ENCODE measurements at regions not wholly inside any gene's neighbourhood (a gene's known extent, or its start where the extent isn't known, plus 50 kb on each side); places are given as distances from the start of the nearest gene placed in this dataset.

DNA sequence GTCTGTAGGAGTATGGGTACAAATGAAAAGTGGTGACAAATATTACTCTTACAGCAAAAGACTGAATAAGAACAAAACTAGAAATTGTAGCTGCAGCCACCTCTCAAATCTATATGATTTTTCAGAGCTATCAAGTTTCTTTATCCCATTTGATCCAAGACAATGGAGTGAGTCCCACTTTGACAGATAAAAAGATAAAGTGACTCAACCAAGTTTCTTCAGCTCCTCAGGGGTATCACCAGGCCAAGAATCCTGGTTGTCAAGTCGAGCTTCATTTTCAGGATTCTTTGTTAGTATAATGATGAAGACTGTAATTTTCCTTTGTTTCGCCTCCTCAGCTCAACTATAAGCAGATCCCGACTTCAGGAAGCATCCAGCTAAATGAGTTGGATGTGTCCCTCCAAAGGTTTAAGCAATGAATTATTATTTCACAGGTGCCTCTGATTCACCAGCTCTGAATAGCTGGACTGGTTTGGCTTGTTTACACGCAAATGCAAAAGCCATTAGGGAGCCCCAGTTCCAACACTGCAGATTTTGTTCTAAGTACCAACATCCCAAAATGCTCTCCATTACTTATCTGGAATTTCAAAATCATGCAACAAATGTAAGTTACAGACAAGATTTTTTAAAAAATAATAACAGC is 238.9 kb downstream of the MAFB start:
- no peak for DNase-seq (ENCODE audit: low spot score)

DNA sequence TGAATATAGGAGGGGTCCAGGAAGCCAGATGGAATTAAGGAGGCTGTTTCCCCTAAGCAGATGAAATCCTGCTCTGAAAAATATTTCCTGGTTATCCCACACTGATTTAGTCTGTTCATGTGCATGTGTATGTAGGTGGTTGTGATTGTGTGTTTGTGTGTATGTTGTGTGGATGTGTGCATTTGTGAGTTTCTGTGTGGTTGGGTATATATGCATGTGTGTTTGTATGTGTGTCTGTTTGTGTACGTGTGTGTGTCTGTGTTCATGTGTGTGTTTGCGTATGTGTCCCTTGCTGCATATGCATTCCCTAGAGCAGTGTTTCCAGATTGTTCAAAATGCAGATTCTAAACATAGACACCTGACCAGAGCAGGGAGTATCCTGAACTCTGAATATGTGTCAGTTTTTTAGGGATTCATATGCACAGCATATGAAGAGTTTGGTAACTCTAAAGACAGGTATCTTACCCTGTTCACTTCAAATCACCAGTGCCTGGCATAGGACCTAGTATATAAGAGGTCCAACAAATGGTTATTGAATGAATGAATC is 239.8 kb downstream of the MAFB start:
- no peak for DNase-seq (ENCODE audit: low spot score)

GRCh38 chr20:40446888-40447287 is 242.1 kb downstream of the MAFB start:
- no peak for DNase-seq (ENCODE audit: low spot score)

DNA sequence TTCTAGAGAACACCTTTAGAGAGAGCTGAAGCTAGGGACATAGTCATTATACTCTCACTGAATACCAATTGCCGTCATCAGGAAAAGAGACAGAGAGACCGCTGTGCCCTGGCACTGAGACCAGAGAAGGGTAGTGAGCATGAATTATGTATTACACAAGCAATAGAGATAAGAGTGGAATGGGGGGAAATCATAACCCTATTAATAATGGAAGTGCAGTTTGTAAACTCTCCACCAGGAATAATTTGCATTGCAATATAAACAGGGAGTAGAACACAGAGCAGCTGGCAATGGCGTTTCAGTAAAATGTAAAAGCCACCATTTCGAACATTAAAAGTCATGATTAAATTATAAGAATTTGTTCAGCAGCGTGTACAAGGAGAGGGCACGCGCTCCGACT is 244.5 kb downstream of the MAFB start:
- DNase-seq (ENCODE audit: low spot score), result no peak

GRCh38 chr20:40443753-40444152 is 245.3 kb downstream of the MAFB start:
- no peak for DNase-seq (ENCODE audit: low spot score)

GRCh38 chr20:40442181-40442963 is 246.7 kb downstream of the MAFB start:
- DNase-seq (ENCODE audit: low spot score), result no peak

DNA sequence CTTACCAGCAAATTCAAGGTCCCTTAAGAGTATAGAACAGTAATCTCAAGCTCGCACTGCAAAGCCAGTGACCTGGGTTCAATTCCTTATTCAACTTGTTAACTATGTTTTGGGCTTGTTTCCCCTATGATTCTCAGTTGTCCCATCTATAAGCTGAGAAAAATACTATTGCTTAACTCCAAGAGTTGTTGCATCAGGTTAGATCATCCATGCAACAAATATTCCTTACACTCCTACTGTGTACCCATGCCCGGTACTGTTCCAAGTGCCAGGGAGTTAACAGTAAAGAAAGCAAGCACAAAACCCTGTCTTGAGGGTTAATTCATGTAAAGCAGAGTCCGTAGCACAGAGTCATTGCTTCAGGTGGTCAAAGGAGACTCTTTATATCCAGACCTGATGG is 247.3 kb downstream of the MAFB start:
- DNase-seq (ENCODE audit: low spot score), result no peak

DNA sequence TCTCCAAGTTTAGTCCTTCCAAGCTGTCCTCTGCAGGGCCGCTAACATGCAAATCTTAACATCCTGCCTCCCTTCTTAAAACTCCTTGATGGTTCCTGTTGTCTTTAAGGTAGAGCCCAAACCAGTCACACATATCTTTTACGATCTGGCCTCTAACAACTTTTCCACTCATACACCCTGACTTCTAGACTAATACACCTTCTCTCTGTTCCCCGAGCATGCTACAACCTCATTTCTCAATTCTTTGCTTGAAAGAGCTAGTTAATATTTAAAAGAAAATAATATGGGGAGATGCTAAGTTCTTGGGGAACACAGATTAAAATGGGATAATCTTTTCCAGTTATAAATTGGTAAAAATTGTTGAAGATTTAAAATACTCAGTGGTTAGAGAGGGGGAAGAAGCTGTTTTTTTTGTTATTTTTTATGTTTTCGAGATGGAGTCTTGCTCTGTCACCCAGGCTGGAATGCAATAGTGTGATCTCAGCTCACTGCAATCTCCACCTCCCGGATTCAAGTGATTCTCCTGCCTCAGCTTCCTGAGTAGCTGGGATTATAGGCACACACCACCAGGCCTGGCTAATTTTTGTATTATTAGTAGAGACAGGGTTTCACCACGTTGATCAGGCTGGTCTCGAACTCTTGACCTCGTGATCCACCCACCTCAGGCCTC is 250.7 kb downstream of the MAFB start:
- no peak for DNase-seq (ENCODE audit: low spot score)

- no peak for DNase-seq (ENCODE audit: low spot score)
Observed at GRCh38 chr20:40436011-40436410, 253.0 kb downstream of the MAFB start.

DNA sequence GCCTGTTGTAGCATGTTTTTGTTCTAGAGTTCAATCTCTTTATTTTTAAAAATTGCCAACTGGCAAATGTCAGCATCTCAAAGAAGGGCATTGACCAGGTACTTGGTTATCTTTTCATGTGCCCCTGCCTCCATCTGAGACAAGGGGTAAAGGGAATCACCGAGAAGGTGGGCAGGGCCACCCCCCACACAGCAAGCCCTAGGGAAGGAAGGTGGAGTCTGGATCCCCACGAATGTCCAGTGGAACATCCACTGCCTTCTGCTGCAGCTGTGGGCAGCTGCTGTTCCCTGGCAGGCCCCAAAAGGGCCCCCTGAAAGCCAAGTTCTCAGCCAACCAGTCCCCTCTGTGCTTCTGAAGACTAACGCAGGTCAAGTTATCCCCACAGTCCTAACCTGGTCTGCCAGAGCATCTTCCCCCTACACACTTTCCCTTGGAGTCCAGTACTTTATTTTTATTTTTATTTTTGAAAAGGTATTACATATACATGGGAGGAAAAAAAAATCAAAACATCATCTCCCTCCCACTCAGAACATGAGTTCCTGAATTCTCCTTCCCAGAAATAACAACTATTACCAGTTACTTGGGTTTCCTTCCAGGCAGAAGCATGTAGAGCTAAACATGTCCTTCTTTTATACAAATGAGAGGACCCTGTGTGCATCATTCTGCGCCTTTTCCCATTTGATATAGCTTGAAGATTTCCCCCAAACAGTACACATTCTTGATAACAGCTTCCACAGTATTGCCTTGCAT is 253.7 kb downstream of the MAFB start:
- DNase-seq (ENCODE audit: low spot score), result no peak

GRCh38 chr20:40434122-40434521 is 254.9 kb downstream of the MAFB start:
- no peak for DNase-seq (ENCODE audit: low spot score)

GRCh38 chr20:40433341-40433861 is 255.6 kb downstream of the MAFB start:
- no peak for DNase-seq (ENCODE audit: low spot score)

GRCh38 chr20:40431611-40432010 is 257.4 kb downstream of the MAFB start:
- no peak for DNase-seq (ENCODE audit: low spot score)

DNA sequence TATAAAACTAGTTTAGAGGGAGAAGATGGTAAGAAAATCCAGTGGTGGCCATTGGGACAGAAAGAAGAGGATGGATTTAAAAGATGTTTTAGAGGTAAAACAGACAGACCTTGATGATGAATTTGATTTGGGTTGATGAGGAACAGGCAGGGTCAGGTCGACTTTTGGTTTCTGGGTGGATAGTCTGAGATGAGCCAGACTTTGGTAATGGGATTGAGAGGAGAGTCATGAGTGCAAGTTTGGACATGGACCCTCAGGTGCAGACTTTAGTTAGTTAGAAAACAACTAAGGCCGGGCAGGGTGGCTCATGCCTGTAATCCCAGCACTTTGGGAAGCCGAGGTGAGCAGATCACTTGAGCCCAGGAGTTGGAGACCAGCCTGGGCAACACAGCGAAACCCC is 257.9 kb downstream of the MAFB start:
- no peak for DNase-seq (ENCODE audit: low spot score)

DNA sequence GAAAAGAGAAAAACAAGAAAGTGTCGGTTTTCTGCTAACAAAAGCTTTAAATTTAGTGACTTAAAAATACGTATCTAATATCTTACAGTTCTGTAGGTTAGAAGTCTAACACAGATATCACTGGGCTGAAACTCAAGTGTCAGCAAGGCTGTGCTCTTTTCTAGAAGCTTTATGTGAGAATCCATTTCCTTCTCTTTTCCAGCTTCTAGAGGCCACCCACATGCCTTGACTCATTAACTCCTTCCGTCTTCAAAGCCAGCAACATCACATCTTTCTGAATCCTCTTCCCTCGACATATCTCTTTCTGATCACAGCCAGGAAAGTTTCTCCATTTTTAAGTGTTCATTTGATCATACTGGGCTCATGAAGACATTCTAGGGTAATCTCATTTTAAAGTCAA is 262.0 kb downstream of the MAFB start:
- DNase-seq (ENCODE audit: low spot score), result no peak

DNA sequence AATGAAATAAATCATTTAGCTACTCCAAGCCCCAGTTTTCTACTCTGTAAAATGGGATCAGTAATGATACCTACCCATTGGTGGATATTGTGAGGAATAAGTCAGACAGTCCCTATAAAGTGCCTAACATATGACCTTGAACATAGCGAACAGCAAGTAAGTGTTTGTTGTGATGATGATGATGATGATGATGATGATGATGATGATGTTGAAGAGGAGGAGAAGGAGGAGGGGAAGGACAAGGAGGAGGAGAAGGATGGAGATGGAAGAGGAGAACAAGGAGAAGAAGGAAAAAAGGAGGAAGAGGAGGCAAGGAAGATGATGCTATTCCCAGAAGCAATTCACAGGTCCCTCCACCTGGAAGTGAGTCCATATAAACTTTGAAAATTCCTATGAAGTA is 264.3 kb downstream of the MAFB start:
- DNase-seq (ENCODE audit: low spot score), result no peak

DNA sequence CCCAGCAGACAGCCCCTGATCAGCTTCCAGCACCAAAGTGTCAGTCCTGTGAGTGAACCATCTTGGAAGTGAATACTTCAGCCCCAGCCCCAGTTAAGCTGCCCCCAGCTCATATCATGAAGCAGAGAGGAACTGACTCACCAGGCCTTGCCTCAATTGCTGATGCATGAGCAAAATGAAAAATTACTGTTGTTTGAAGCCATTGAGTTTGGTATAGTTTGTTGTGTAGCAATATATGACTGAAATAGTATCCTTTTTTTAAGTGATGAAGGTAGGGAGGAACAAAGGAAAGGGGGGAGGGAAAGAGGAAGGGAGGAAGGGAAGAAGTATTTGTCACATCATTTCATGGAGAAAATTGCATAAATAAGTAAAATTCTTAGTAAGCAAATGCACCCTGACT is 266.4 kb downstream of the MAFB start:
- no peak for DNase-seq (ENCODE audit: low spot score)

DNA sequence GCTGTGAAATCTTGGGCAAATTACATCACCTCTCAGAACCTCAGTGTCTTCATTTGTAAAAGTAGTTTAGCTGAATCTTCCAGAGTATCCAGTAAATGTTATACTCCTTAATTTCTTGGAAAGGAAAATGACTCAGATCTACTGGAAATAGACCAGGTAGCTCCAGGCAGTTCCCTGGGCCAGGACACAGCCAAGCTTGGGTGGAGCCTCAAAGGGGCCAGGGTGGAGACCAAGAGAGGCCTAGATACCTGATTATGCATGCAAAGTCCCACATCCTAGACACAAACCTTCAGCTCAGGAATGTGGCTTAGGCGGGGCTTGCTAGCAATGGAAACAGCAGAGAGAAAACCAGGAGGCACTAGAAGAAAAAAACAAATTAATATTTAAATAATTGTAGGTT is 272.8 kb downstream of the MAFB start:
- no peak for DNase-seq (ENCODE audit: low spot score)

DNA sequence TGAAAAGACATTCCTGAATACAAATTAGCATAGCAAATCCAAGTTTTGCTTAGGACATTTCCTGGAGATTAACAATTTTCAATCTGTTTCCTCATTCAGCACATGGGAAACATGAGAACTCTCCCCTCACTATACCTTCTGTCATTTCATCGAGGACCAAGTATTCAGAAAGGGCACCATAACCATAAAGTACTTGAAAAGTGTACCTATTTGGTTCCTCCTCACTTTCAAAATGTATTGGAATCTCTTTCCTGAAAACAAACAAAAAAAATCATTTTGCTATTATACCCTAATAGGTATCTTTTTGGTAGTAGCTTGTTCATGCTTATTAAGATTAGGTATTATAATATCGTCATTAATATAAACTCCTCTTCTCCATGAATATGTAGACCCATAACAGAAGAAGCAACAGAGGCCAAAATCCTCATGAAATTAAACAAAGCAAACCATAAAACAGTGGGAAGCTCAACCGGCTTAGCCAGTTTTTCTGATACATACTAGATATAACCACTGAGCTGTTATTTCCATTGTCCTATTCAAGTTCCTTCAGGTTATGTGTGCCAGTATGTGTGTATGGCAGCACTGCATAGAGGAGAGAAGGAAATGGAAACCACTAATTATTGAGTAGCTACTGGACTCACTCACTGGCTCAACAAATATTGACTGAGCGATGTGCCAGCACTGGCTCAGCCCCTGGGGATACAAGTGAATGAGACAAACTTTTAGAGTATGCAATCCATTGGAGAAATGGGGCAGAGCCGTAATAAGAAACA is 274.0 kb downstream of the MAFB start:
- DNase-seq (ENCODE audit: low spot score), result no peak

- DNase-seq (ENCODE audit: low spot score), result no peak
Observed at GRCh38 chr20:40410028-40410427, 279.0 kb downstream of the MAFB start.

DNA sequence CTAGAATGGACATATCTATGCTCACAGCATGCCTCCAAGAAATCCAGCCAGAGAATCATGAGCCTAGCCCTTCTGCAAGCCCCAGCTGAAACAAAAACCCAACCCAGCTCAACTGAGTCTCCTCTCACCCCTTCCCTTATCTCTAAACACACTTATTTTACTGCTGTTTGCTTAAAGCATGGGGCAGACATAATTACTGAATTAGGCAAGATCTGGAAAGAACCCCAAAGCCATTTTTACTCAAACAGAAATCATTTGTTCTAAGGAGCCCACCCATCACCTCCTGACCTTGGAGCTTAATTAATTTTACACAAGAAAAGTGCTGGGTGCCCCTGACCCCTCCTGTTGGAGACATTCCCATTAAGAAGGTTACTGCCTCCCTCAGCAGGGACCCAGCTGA is 291.6 kb downstream of the MAFB start:
- no peak for DNase-seq (ENCODE audit: low spot score)

Data from mesenteric fat pad (tissue), 1 donor.